ENCODE measurements at regions not wholly inside any gene's neighbourhood (a gene's known extent, or its start where the extent isn't known, plus 50 kb on each side); places are given as distances from the start of the nearest gene placed in this dataset.
"Not testable (repeated sequence)": the region's sequence is repeated elsewhere in the genome, so short reads cannot be mapped to it uniquely, and the experiment has no call there.

GRCh38 chr5:105945203-105945972 lies 1725.3 kb downstream of the EFNA5 start:
- no peak for DNase-seq

GRCh38 chr5:105940181-105940580 lies 1730.6 kb downstream of the EFNA5 start:
- no peak for DNase-seq

GRCh38 chr5:105934171-105934570 lies 1736.6 kb downstream of the EFNA5 start:
- no peak for DNase-seq

DNA sequence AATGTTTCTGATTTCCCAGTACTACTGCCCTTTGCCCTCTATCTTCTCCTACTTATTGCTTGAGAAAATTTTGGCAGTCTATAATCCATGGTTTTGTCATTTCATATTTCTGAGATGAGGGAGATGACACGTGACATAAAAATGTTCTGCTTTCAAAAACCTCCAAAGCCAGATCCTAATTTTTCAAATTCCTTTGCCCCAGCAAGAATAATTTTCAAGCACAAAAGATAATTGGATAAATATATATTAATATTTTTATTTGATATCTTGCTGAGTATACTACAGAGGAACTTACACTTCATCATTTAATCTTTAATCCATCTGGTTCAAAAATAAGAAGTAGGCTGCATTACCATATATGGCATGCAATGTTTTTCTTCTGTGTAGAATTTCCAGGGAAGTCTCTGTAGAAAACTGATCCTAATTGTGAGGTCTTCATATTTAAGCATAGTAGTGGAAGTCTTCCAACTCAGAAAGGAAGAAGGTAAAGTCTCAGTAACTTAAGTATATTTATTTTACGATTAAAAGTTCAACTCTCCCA lies 1738.8 kb downstream of the EFNA5 start:
- no peak for DNase-seq

- DNase-seq = no peak
Measured at GRCh38 chr5:105929858-105930257, 1740.9 kb downstream of the EFNA5 start.

GRCh38 chr5:105924366-105924765 lies 1746.4 kb downstream of the EFNA5 start:
- no peak for DNase-seq

DNA sequence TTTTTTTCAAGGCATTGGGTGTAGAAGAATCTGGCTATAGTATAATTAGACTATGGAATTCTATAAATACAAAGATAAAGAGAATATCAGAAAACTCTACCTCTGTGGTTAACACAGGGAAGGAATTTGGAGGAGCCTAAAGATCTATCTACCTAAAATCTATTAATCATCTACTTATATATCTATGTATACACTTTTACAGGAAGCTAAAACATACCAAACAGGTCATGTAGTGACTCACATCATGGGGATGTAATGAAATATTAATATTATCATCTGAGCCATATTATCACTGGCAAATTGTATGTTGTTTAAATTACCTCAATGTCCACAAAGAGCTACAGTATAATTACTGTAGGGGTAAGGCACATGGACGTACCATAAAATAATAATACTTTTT lies 1748.2 kb downstream of the EFNA5 start:
- DNase-seq = no peak

- DNase-seq = no peak
Measured at GRCh38 chr5:105922080-105922479, 1748.7 kb downstream of the EFNA5 start.

DNA sequence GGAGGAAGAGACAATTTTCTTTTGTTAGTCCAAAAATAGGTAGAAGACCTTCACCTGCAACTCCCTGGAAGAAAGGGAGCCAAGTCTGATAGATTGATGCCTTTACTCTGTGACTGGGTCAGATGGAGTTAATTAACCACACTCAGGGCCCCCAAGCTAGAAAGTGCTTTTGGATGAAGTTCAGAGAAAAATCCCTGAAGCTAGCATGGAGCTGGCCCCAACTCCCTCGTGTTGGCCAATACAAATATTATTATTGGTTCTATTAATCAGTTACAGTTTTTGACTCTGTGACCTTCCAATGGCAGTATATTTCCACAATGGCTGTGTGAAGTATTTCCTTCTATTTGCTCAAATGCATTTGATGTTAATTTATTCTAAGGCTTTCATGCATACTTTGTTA lies 1753.5 kb downstream of the EFNA5 start:
- DNase-seq = no peak

- DNase-seq = no peak
Measured at GRCh38 chr5:105907016-105907415, 1763.7 kb downstream of the EFNA5 start.

DNA sequence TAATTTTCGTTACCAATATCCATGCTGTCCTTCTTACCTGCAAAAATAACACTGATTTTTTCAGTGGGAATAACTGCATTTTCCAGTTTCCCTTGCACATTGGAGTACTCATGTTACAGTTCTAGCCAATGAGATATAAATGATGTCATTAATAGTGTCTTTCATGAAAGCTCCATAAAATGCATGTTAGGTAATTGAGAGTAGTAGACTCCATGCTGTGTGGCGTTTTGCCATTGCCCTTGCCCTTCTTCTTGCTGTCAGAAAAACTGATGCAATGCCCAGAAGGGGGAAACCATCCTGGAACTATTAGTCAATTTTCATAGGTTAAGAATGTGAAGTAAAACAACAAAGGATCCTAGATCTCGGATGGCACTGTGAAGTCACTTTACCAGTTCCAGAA lies 1765.3 kb downstream of the EFNA5 start:
- DNase-seq = no peak

DNA sequence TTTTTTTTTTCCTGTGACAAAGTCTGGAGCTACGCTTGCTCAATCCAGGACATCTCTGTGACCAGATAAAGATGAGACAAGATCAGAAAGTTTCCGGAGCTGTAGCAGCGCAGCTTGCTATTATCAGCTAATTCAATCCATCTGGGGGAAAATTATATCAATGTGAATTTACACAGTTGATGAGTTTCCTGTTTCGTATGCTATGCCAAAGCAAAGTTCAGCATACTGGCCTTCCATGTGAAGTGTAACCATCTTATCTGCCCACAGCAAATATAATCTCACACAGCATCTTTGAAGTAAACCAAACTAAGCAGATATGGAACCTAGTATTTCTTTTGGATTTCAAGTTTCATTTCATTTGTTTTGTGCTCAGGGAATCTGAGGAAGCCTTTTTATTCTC lies 1767.7 kb downstream of the EFNA5 start:
- DNase-seq = no peak

GRCh38 chr5:105899726-105900125 lies 1771.0 kb downstream of the EFNA5 start:
- no peak for DNase-seq

GRCh38 chr5:105898183-105898582 lies 1772.6 kb downstream of the EFNA5 start:
- no peak for DNase-seq

DNA sequence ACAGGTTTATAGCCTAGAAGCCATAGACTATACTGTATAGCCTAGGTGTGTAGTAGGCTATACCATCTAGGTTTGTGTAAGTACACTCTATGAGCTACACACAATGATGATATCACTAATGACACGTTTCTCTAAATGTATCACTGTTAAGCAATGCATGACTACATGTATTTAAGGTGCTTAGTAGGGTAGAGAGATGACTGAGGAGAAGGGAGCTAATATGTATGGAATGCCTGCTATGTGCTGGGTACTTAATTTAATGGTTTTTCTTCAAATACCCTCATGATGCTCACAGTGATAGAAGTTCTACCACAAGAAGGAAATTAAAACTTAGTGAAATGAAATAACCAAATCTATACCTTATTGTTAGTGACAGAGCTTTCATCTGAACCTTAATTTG lies 1785.5 kb downstream of the EFNA5 start:
- no peak for DNase-seq

- no peak for DNase-seq
Measured at GRCh38 chr5:105882956-105883481, 1787.7 kb downstream of the EFNA5 start.

DNA sequence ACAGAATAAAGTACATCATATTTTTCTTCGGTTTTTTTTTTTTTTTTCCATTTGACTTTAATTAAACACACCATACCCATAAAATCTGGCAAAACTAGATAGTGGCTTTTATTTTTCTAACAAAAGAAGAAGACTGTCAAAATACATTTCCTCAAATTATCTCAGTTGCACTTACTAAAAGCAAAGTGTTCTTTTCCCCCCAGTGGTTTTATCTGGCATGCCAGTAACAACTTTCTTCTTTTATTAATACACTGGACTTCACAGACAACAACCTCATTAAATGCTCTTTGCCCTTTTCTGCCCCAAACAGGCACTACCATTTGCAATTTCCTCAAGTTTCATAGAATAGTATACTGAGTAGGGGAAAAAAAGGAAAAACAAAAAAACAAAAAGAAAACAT lies 1792.3 kb downstream of the EFNA5 start:
- DNase-seq = no peak

- no peak for DNase-seq
Measured at GRCh38 chr5:105877592-105877991, 1793.1 kb downstream of the EFNA5 start.

- DNase-seq = no peak
Measured at GRCh38 chr5:105874316-105874715, 1796.4 kb downstream of the EFNA5 start.

DNA sequence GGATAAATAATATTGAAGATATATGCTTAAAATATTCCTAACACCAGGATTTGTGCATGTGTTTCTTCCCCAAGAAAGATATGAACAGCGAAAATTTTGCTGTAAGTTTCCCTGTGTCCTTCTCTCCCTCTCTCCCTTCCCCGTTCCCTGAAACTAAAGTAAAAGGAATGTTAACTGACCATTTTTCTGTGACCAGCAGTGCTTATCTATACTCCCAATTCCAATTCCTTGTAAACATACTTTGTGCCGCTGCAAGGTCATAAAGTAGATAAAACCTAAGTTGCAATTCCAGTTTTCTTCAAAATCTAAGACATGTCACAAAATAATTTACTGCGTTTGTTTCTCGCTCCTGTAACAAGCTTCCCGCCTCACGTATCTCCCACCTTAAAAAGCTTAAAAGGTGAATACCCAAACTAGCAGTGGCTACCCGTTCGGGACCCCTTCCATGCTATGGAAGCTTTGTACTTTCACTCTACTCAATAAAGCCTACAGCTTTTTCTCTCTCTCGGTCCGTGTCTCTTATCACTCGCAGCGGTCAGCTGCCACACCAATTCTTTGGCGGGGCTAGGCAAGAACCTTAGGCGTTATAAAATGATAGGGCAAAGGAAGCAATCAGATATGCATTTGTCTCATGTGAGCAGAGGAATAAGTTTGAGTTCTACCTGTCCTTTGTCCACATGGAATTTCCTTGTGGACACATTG lies 1798.0 kb downstream of the EFNA5 start:
- DNase-seq = no peak

- no peak for DNase-seq
Measured at GRCh38 chr5:105868038-105868780, 1802.5 kb downstream of the EFNA5 start.

DNA sequence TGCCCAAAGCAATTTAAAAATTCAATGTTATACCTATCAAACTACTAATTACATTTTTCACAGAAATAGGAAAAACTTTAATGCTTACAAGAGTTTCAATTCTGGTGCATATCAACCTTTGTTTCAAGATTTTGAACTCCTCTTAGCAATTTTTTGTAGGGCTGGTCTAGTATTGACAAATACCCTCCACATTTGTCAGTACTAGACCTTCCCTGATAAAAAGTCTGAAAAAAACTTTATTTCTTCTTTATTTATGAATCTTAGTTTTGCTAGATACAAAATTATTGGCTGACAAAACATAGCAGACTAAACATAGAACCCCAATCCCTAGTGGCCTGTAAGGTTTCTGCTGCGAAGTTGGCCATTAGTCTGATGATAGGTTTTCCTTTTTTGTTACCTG lies 1804.9 kb downstream of the EFNA5 start:
- no peak for DNase-seq

GRCh38 chr5:105859350-105859749 lies 1811.4 kb downstream of the EFNA5 start:
- DNase-seq = not testable (repeated sequence)

All from activated CD8-positive, alpha-beta memory T cell treated with anti-CD3 and anti-CD28 coated beads, Interleukin-2, amount 50 U/mL, for 48 hours (primary cell).